ENCODE measurements at regions not wholly inside any gene's neighbourhood (a gene's known extent, or its start where the extent isn't known, plus 50 kb on each side); places are given as distances from the start of the nearest gene placed in this dataset.

GRCh38 chr6:190596-191395 is 101.5 kb upstream of the DUSP22 start:
- Histone ChIP-seq H3K27ac (no peak overlapping the region), H3K4me1 (no peaks in the 10 kb centered on the region), H3K27me3 (no peaks in the 10 kb centered on the region), H3K36me3 (no peaks in the 10 kb centered on the region), H3K9me3 (replicated peaks) (no peaks in the 10 kb centered on the region), H3K4me3 (no peak overlapping the region)
- no peak for DNase-seq

GRCh38 chr6:191487-192312 is 100.6 kb upstream of the DUSP22 start:
- no peak overlapping the region for H3K27ac ChIP-seq
- no peaks in the 10 kb centered on the region for H3K9me3 ChIP-seq (replicated peaks)
- no peak overlapping the region for H3K4me3 ChIP-seq
- H3K27me3 ChIP-seq: no peaks in the 10 kb centered on the region
- H3K36me3 ChIP-seq: no peaks in the 10 kb centered on the region
- H3K4me1 ChIP-seq: no peaks in the 10 kb centered on the region
- no peak for DNase-seq

DNA sequence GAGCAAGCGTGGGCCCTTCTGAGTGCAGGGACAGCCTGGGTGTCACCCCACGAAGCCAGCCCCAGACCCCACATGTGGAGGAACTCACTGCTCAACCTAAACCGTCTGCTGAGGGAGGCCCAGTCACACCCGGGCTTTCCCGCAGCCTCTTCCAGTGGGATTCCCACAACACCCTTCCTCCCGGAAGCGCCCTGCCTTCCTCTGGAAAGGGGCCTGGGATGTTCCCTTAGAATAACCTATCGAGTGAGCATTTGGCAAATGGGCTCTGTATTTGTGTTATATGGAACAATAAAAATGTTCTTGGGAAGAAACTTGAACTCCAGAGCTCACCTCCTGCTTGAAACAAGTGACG is 100.0 kb upstream of the DUSP22 start:
- Histone ChIP-seq H3K9me3 (replicated peaks) (no peaks in the 10 kb centered on the region), H3K27me3 (no peaks in the 10 kb centered on the region), H3K36me3 (no peaks in the 10 kb centered on the region), H3K27ac (no peak overlapping the region), H3K4me3 (no peak overlapping the region), H3K4me1 (no peaks in the 10 kb centered on the region)
- DNase-seq: no peak

DNA sequence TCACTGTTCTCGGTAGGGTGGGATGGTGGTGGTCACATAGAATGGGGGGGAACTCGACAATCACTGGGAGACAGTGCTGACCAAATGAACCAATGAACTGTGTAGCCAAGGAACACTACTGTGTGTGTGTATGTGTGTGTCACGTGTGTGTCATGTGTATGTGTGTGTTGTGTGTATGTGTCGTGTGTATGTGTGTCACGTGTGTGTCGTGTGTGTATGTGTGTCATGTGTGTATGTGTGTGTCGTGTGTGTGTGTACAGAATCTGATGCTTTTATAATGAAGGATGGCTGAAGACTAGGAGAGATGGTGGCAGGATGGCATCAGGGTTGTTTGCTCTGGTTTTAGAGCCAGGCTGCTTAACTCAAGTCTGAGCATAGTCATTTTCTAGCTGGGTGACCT is 99.1 kb upstream of the DUSP22 start:
- no peak overlapping the region for H3K27ac ChIP-seq
- H3K4me1 ChIP-seq: no peaks in the 10 kb centered on the region
- no peak overlapping the region for H3K4me3 ChIP-seq
- no peaks in the 10 kb centered on the region for H3K9me3 ChIP-seq (replicated peaks)
- DNase-seq: no peak
- H3K36me3 ChIP-seq: no peaks in the 10 kb centered on the region
- no peaks in the 10 kb centered on the region for H3K27me3 ChIP-seq

GRCh38 chr6:193773-194310 is 98.4 kb upstream of the DUSP22 start:
- Histone ChIP-seq H3K4me1 (no peaks in the 10 kb centered on the region), H3K9me3 (replicated peaks) (no peaks in the 10 kb centered on the region), H3K27ac (no peak overlapping the region), H3K27me3 (no peaks in the 10 kb centered on the region), H3K4me3 (no peak overlapping the region), H3K36me3 (no peaks in the 10 kb centered on the region)
- DNase-seq: no peak

GRCh38 chr6:195861-196360 is 96.4 kb upstream of the DUSP22 start:
- no peak overlapping the region for H3K4me3 ChIP-seq
- no peak overlapping the region for H3K27ac ChIP-seq
- no peaks in the 10 kb centered on the region for H3K9me3 ChIP-seq (replicated peaks)
- H3K36me3 ChIP-seq: no peaks in the 10 kb centered on the region
- no peaks in the 10 kb centered on the region for H3K27me3 ChIP-seq
- no peaks in the 10 kb centered on the region for H3K4me1 ChIP-seq
- DNase-seq: no peak

DNA sequence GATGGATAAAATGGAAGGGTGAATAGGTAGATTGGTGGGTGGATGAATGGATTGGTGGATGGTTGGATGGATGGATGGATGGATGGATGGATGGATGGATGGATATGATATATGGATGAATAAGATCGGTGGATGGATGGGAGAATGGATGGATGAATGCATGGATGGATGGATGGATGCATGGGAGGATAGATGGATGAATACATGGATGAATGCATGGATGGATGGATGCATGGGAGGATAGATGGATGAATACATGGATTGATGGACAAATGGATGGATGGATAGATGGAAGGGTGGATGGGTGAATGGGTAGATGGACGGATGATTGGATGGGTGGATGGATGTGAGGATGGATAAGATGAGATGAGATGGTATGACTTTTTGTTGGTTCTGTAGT is 95.7 kb upstream of the DUSP22 start:
- H3K36me3 ChIP-seq: no peaks in the 10 kb centered on the region
- no peaks in the 10 kb centered on the region for H3K9me3 ChIP-seq (replicated peaks)
- no peaks in the 10 kb centered on the region for H3K4me1 ChIP-seq
- DNase-seq: no peak
- H3K4me3 ChIP-seq: no peak overlapping the region
- H3K27me3 ChIP-seq: no peaks in the 10 kb centered on the region
- H3K27ac ChIP-seq: no peak overlapping the region

GRCh38 chr6:203661-204060 is 88.6 kb upstream of the DUSP22 start:
- DNase-seq: no peak
- Histone ChIP-seq H3K27me3 (no peaks in the 10 kb centered on the region), H3K9me3 (replicated peaks) (no peaks in the 10 kb centered on the region), H3K4me3 (no peak overlapping the region), H3K4me1 (no peaks in the 10 kb centered on the region), H3K27ac (no peak overlapping the region), H3K36me3 (no peaks in the 10 kb centered on the region)

GRCh38 chr6:206264-206663 is 86.0 kb upstream of the DUSP22 start:
- H3K9me3 ChIP-seq (replicated peaks): no peaks in the 10 kb centered on the region

DNA sequence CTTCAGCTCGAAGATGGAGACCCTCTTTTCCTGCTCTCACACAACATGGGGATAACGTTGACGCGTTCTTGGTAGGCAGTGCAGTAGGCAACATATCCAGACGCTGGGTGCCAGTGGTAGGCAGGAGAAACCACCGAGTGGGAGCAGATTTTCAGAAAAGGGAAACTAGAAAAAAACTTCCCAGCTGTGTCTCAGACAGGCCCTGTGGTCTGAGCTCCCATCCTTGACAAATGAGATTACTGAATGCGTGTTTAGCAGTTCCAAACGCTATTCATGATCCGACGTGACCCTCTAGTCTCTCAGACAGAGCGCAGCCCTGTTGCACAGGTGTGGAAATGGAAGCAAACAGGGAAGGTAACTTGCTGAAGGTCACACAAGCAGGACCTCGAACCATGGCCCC is 83.9 kb upstream of the DUSP22 start:
- H3K27ac ChIP-seq: no peak overlapping the region
- no peaks in the 10 kb centered on the region for H3K36me3 ChIP-seq
- DNase-seq: no peak

More at GRCh38 chr6:206264-206663, 86.0 kb upstream of the DUSP22 start:
- Histone ChIP-seq H3K27me3 (no peaks in the 10 kb centered on the region), H3K36me3 (no peaks in the 10 kb centered on the region), H3K27ac (no peak overlapping the region), H3K4me3 (no peak overlapping the region), H3K4me1 (no peaks in the 10 kb centered on the region)
- no peak for DNase-seq

GRCh38 chr6:208938-209337 is 83.3 kb upstream of the DUSP22 start:
- no peak overlapping the region for H3K4me3 ChIP-seq
- H3K4me1 ChIP-seq: no peaks in the 10 kb centered on the region
- no peaks in the 10 kb centered on the region for H3K9me3 ChIP-seq (replicated peaks)
- H3K27me3 ChIP-seq: no peaks in the 10 kb centered on the region
- no peak for DNase-seq
- no peak overlapping the region for H3K27ac ChIP-seq
- no peaks in the 10 kb centered on the region for H3K36me3 ChIP-seq

More for the DNA sequence above, 83.9 kb upstream of the DUSP22 start:
- Histone ChIP-seq H3K4me3 (no peak overlapping the region), H3K4me1 (no peaks in the 10 kb centered on the region), H3K9me3 (replicated peaks) (no peaks in the 10 kb centered on the region), H3K27me3 (no peaks in the 10 kb centered on the region)

DNA sequence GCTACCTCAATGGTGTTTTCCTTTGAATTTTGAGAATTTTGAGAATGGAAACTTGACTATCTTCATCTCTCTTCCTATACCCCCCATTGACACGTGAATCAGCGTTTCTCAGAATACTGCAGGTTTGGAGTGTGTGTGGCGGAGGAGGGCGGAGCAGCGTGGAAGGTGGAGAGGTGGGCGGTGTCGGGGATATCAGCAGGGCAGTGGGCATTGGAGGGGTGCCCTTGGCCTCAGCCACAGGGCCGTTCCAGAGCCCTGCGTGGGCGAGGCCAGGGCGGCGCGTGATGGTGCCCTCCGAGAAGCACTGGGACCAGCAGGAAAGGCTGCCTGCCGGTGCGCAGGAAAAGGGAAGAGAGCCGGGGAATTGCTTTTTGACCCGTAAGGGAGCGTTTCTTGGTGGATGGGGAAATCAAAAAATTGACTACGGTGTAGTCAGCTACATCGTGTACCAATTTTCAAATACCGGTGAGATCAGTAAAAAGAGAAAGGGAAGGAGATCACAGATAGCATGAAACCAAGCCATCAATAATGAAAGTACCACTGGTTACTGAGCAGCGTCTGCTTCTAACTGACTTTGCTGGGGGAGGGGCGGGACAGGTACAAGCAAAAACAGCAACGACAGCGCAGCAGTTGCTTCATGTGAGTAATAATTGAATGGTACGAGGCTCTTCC is 82.7 kb upstream of the DUSP22 start:
- Histone ChIP-seq H3K4me1 (no peaks in the 10 kb centered on the region), H3K36me3 (no peaks in the 10 kb centered on the region), H3K9me3 (replicated peaks) (no peaks in the 10 kb centered on the region), H3K27ac (no peak overlapping the region), H3K4me3 (no peak overlapping the region), H3K27me3 (no peaks in the 10 kb centered on the region)
- DNase-seq: no peak

- DNase-seq: no peak
- no peak overlapping the region for H3K27ac ChIP-seq
- no peaks in the 10 kb centered on the region for H3K36me3 ChIP-seq
- H3K9me3 ChIP-seq (replicated peaks): no peaks in the 10 kb centered on the region
- no peaks in the 10 kb centered on the region for H3K4me1 ChIP-seq
- H3K4me3 ChIP-seq: no peak overlapping the region
- no peaks in the 10 kb centered on the region for H3K27me3 ChIP-seq
Observed at GRCh38 chr6:210104-210456, 82.2 kb upstream of the DUSP22 start.

- no peak overlapping the region for H3K4me3 ChIP-seq
- H3K4me1 ChIP-seq: no peaks in the 10 kb centered on the region
- H3K9me3 ChIP-seq (replicated peaks): no peaks in the 10 kb centered on the region
- DNase-seq: no peak
- no peak overlapping the region for H3K27ac ChIP-seq
- no peaks in the 10 kb centered on the region for H3K27me3 ChIP-seq
- H3K36me3 ChIP-seq: no peaks in the 10 kb centered on the region
Observed at GRCh38 chr6:210778-211374, 81.4 kb upstream of the DUSP22 start.

Measured in SJCRH30 (cell line).